ENCODE measurements at regions not wholly inside any gene's neighbourhood (a gene's known extent, or its start where the extent isn't known, plus 50 kb on each side); places are given as distances from the start of the nearest gene placed in this dataset.

DNA sequence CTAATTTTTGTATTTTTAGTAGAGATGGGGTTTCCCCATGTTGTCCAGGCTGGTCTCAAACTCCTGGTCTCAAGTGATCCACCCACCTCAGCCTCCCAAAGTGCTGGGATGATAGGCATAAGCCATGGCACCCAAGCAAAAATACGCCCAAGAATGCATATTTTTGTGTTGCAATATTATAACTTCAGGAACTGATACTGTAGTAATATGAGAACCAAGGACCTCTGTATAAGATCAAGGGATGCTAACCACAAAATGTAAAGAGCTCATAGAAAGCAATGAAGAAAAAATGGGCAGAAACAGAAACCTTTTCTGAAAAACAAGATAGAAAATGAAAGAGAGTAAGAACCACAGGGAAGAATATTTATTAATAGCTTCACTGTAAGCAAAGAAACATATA is 183.6 kb upstream of the RPL38 start:
- no peak for DNase-seq

DNA sequence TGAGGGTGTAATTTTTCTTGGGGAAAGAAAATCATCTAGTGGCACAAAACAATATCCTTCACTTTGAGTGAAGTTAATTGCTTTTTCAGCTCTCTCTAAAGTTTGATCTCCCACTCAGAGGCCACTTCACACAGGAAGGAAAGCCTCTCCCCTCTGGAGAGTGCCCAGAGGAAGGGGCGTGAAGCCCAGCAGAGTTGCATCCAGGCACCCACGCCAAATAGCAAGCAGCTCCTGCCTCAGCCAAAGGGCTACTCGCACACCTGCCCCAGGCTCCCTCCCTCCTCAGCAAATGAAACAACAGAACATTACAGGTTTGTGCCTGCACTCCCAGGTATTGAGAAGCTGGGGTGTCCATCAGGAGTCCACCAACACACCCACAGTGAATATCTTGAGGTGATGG is 183.0 kb upstream of the RPL38 start:
- peak in 2 of 3 experiments; percentile 56 to 73 for DNase-seq

DNA sequence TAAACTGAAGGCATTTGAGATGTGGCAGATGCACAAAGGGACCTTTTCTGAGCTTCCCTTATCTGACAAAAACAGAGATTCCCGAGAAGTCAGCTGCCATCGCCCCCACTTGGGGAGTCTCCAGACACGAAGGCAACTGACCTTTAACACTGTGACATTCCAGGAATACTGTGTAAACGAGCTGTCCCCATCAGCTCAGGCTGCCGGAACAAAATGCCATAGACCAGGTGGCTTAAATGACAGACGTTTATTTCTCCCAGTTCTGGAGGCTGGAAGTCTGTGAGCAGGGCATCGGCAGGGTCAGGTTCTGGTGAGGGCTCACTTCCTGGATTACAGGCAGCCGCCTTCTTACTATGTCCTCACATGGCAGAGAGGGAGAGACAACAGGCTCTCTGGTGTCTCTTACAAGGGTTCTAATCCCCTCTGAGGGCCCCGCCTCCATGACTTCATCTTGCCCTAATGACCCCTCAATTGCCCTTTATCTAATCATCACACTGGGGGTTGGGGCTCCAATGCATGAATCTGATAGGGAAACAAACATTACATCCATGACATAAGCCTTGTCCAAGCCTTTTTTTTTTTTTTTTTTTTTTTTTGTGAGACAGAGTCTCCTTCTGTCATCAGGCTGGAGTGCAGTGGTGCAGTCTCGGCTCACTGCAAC is 178.5 kb upstream of the RPL38 start:
- DNase-seq = no peak

DNA sequence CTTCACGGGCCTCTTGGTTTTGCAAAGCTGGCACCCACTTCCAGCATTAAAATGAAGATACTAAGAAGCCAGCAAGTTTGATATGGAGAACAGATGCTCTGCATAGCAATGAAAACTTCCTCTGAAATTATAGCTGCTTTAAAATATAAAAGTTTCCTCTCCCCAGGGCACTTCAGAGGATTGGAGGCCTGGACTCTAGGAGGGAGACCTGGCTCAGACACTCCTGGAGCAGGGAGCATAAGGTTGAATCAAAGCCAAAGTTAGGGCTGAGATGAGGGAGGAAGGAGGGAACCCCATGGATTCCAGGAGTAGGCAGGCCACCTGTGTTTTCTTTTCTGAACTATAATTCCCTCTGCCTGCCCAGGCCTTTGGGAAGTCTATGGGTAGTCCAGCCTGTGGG is 176.0 kb upstream of the RPL38 start:
- DNase-seq = no peak

DNA sequence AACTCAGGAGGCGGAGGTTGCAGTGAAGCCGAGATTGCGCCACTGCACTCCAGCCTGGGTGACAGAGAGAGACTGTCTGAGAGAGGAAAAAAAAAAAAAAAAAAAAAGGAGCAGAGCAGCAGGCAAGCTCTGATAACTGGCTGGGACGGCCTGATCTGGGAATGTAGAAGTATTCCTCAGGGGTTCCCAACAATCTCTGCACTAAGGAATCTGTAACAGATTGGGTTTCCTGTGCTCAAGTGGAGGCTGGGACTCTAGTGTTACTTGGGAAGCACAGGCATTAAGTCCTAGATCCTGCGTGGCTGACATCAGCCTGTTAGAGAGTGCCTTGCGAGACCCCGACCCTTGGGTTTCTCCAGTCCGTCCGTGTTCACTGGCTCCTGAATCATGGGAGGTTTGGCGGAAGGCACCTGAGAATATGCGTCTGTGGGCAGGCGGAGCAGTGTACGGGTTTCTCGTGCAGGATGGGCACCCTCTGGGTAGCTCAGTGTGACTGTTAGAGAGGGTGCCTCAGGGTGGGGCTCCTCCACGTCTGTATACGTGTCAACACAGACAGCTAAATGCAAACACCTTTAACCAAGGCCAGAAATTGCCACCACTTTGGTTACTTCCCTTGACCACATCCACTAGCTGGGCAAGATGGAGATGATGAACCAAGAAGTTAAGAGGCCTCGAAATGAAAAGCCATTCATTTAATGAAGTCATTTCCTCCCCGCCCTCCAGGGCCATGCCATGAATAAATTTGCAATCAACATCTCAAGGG is 174.9 kb upstream of the RPL38 start:
- DNase-seq = no peak

DNA sequence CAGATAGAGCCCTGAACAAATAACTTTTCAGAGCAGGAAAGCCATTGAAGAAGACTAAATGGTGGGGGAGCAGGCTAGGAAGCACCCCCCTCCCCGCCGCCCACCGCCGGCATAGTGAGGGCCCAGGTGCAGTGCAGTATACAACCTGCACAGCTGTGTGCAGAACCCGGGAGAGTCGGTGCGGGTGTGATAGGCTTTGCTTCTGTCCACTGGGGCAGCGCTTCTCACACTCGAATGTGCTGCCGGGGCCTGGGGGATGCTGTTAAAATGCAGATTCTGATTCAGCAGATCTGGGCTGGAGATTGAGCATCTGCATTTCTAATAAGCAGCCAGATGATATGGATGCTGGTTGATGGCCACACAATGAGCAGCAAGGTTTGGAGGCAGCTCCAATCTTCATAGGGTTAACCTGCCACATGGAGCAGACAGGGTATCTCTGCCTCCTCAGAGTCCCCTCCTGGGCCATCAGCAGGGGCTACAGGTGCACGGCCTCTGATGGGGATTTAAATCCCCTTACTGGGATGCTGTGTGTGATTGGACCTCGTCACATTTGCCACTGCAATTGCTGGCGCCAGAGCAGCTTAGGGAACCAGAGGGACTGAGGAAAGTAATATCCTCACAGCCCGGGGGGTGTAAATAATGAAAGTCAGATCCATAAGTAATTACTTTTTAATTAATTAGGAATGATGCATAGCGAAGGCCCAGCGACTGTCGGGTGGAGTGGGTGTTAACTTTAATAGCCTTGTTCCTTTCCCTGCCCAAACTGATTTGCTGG is 172.0 kb upstream of the RPL38 start:
- no peak for DNase-seq

DNA sequence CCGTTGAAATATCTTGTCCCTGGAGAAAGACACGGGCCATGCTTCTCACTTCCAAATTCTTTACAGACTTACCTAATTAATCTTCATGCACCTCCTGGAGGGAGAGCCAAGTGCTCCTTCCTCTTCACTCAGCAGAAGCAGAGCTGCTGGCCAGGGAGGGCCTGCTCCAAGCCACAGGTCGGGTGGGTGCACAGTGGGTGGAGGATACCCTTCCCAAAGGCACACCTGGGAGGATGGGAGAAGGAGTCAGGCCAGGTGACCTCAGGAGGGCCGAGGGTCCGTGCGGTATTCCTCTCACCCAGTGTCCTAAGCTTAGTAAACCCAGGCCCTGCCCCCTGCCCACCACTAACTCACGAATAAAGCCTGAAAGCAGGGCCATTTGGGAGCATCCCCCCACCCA is 171.3 kb upstream of the RPL38 start:
- DNase-seq = no peak

DNA sequence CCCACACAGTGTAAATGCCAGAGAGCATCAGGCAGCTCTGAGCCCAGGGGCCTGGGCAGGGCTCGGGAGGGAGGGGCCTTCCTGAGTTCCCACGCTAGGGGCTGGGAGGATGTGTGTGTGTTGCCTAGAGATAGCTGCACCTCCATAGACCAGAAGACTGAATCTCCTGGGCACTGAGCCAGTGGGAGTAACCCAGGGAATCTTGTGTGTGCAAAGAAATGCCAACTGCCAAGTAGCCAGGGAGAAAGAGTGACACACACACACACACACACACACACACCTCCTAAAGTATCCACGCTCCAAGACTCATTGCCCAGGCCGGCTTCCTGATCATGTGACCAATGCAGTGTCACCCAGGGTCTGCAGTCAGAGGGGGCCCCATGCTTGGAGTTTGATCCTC is 166.2 kb upstream of the RPL38 start:
- DNase-seq = peak; percentile 7 to 74 (median 48)

DNA sequence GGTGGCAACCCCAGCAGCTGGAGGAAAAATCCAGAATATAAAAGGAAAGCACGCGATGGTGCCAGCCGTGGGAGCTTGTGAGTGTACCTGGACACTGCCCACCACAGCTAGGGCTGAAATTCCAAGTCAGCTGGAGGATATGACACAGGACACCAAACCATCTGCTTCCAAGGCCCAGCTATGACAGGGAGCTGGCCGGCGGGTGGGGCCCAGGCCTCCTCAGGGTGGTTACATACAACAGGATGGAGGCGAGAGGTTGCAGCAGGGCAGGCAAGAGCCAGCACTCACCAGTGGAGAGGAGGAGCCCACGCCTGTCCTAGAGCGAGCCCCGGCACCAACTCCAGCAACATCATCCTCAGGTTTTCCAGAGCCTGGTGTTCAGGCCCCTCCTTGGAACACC is 163.2 kb upstream of the RPL38 start:
- DNase-seq = no peak

DNA sequence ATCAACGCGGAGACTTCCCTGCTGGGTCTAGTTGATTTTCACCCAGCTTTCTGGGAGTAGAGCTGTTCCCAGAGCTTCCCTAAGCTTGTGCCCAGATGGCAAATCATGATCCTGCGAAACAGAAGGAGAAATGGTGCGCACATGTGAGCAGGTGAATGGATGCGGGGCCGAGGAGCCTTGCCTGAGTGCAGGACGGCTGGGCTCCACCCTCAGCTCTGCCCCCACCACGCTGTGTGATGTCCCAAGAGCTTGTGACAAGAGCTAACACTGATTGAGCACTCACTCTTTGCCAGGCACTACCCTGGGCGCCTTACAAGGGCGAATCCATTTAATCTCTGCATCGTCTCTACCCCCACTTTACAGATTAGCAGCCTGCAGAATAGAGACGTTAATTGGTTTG is 162.7 kb upstream of the RPL38 start:
- DNase-seq = no peak

DNA sequence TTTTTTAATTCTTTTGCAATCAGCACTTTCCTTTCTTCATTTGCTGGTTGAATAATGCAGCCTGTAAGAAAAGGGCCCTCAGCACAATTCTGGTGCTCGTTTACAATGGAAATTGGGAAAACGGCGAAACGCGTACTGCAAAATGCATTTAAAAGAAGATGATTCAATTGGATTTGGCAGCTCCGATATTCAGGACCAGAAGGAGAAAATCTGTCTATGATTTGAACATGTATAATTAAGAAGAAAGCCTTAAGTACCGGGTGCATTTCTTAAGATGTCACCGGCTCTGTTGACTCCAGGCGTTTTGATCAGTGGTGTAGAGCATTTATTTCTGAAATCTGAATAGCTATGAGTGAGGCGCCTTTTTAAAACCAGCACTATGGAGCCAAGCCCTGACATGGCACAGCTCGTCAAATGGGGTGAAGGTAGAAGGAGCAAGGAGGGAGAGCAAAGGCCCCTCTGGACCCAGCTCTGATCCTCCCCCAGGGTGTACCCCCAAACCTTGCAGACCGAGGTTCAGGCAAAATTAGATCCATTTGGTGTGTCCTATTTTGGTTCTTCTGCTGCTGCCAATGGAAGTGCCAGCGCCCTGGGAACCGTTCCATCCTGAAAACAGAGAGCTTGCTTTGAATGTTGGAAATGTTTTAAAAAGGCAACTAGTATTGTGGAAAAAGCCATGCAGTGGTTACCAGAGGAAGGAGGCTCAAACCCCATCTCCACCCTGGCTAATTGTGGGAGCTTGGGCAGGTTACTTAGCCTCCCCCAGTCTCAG is 161.4 kb upstream of the RPL38 start:
- DNase-seq = no peak

DNA sequence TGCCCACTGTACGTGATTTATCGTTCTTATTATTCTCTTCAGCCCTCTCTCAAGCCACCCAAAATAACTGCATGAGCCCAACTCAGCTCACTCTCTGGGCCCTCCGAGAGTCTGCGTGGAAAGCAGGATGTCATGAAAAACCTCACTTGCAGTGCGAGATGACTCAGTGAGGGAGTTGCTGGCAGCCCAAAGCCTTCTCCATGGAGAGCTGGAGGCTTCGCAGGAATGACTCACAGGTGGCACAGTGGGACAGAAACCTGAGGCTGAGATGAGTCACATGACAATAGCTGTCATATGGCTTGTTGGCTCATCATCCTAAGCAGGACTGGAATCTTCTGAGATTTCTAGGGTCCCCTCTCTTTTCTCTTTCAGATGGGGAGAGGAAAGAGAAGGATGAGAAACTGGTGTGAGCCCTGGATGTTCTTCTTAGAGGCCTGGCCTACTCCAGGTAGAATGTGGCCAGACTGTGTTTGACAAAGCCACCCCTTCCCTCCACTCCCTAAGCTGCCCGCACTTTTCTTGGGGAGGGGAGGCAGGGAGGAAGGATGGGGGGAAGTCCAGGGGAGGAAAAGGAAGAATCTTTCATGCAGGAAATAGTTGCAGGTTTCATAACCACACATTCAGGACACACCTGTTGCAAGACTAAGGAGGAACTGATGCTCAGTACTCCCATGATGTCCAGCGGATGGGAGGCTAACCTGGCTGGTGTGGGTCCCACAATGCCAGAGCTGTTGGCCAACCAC is 160.6 kb upstream of the RPL38 start:
- DNase-seq = no peak

DNA sequence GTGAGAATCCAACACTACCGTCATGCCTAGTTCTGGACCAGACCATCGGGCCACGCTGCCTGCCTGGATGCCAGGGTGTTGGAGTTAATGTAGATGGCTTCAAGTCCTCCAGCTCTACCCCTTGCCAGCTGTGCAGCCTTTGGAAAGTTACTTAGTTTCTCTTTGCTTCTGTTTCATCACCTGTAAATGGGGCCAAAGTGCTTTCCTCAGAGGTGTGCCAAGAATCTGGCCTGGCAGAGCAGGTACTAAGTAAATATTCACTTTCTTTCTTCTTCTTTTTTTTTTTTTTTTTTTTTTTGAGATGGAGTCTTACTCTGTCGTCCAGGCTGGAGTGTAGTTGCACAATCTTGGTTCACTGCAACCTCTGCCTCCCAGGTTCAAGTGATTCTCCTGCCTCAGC is 159.5 kb upstream of the RPL38 start:
- DNase-seq = no peak

DNA sequence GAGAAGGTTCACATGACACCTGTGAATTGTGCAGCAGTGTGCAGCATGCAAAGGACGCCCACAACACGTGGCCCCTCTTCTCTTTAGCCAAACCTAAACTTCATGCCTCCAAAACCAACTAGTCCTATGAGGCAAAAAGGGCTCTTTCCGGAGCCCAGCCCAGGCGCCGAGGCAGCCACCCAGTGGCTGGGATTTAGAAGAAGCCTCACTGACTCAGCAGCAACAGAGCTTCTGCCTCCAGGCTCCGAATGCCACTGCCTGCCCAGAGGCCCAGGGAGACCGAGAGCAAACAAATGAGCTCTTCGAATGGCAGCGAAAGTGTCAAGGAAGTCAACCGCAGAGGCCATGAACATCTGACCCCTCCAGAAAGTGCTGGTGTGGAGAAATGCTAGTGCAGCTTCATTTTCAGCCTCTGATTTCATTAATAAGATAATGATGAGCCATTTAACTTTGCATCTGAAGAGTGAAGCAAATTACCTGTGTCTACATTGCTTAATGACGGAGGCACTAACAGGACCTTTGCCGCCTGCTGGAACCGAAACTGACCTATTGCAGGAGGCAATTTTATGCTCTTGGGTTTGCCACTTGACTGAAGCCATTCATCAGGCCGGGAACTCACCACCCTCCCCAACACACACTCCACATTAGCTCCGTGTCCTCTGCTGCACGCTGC is 157.7 kb upstream of the RPL38 start:
- DNase-seq = peak in 1 of 3 experiments; percentile 26

DNA sequence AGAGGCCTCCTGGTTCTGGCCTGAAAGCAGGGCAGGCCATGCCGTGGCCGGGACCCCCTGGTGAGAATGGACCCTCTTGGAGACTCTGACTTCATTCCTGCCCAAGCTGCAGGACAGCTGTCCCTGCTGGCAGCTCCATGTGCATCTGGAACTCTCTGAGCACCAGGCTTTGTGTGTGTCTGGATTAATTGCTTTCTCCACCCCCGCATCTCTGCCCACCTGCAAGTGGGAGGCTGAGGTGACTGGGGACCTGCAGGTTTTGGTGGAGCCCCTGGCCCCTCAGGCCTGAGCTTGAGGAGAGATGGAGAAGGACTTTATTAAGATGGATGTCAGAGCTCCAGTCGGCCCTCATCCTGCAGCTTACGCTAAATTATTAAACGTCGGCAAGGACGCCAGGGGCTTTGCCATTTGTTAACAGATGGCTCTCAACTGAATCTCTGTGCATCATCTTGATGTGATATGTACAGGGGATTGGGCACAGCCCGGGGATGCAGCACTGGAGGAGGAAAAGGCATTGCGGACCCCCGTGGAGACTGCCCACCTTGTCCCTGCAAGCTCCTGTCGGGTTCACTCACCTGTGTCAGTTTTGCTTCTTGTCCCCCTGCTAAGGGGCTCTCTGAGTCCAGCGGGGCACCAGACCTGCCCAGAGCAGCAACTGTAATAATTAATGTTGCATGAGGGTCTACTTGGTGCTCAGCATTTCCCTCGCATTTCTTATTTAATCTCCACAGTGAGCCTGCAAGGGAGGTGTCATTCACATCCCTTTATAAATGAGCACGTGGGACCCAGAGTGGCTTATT is 154.1 kb upstream of the RPL38 start:
- peak in 1 of 3 experiments; percentile 35 for DNase-seq

DNA sequence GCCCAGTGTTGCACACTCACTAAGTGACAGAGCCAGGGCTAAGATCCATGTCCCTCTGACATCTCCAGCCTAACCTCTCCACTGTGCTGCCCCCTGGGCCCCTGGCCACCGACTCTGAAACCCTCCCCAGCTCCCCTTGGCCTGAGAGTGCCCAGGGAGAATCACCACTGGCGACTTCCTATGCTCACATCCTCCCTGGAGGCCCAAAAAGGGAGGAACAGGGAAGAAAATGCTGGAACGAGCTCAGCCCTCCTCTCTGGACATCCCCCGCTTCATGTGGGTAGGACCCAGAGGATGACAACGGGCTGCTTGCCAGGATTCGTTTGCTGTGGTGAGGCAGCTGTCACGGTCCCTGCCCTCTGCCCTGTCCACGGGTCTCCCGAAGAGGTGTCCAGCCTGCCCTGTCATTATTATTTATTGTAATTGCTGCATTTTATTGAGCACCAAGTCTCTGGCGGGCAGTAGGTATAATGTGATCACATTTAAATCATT is 153.5 kb upstream of the RPL38 start:
- peak in 1 of 3 experiments; percentile 16 for DNase-seq

DNA sequence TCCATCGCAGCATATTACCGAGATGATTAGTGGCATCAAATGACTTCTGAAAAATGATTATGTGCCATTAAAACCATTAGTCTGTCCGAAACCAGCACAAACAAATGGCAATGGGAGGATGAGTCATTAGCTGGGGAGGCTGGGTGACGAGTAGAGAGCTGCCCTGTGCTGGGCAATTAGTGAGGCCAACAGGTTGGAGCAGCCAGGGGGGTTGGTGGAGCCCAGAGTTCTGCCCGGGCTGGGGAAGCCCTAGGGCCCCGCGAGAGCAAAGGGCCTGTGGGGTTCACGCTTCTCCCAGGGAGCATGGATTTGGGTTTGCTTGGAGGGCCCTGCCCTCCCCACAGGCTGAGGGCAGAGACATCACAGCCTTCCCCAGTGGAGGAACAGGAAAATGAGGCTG is 152.1 kb upstream of the RPL38 start:
- DNase-seq = peak in 1 of 3 experiments; percentile 38

DNA sequence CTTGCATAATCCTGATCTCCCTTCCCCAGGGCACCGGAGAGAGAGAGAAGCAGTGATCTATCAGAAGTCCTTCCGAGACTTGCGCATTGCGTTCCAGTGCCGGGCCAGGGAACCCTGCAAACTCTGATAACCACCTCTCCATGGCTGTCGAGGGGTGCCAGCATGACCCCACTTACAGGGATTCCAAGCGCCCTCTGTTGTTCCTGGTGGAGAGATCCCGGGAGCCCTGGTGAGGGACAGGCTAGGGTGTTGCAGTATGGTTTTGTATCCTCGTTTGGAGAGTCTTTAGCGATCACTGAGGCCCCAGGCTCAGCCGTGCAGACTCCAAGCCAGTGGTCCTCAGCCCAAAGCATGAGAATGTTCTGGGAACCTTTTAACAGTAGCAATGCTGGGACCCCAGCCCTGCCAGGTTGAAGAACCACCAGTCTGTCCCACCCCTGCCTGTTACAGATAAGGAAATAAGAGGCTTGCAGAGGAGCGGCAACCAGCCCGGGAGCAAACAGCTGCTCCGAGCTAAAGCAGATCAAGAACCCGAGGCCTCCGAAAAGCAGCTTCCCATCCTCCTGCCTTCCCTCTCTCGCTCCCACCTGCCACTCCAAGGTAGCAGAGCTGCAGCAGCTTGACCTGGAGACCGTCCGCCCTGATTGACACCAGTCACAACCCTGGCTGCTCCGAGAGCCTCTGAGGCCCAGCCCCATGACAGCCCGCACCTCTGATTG is 150.3 kb upstream of the RPL38 start:
- DNase-seq = no peak

DNA sequence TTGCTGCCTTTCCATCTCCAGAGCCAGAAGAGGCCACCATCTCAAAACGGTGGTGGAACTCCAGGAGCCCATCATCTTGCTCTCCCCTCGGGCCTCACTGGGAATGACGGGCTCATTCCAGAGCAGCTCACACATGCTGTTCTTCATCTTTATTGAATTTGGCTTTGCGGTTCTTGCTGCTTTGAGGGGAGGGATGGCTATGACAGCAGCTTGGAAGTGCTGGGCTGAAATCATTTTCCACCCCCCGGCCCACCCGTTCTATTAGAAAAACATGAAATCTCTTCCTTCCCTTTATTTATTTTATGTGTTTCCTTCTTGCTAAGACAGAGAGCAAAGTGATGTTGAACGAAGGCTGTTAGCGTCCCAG is 149.8 kb upstream of the RPL38 start:
- DNase-seq = no peak

DNA sequence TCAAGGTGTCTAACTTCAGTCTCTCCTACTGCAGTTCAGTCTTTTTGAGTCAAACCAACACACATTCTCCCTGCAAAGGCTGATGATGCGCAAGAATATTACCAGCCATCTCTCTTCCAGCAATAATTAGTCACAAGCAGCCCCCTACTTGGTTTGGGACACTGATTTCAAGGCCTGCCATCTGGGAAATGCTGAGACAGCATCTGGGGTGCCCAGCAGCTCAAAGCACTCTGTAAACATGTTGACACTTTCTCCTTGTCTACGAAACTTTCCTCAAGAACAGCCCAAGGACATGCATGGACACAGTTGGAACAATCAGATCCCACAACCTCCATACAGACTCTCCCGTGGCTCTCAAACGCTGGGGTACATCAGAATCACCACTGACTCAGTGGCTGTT is 149.2 kb upstream of the RPL38 start:
- DNase-seq = no peak
